Suprapubic skin (tissue), 4 donors: ENCODE measurements at regions not wholly inside any gene's neighbourhood (a gene's known extent, or its start where the extent isn't known, plus 50 kb on each side); places are given as distances from the start of the nearest gene placed in this dataset.
"Not testable (repeated sequence)": the region's sequence is repeated elsewhere in the genome, so short reads cannot be mapped to it uniquely, and the experiment has no call there.

Experiments used
- DNase-seq, 2 donors: peaks; one replicate each; pipeline ENCODE4 v3.0.0-alpha.2; 2019; ENCODE audit warnings: low spot score in 2 of 2
- H3K27ac ChIP-seq: fragments of 200-600 bp; sonication (generic); one replicate; pipeline ENCODE4 v1.5.1; 2019
- H3K27me3 ChIP-seq: fragments of 200-600 bp; sonication (generic); one replicate; pipeline ENCODE4 v1.5.1; 2019
- H3K36me3 ChIP-seq: fragments of 200-600 bp; sonication (generic); one replicate; pipeline ENCODE4 v1.5.1; 2019
- H3K4me1 ChIP-seq: fragments of 200-600 bp; sonication (generic); one replicate; pipeline ENCODE4 v1.5.1; 2019
- H3K4me3 ChIP-seq: fragments of 200-600 bp; sonication (generic); one replicate; pipeline ENCODE4 v1.5.1; 2019; ENCODE audit warnings: mild to moderate bottlenecking
- H3K9me3 ChIP-seq: fragments of 200-600 bp; sonication (generic); one replicate; pipeline ENCODE4 v1.5.1; 2019
- CTCF ChIP-seq, 2 donors: fragments of 200-600 bp in 1 of 2; fragments of 450-650 bp in 1 of 2; sonication (generic) in 1 of 2; IDR thresholded peaks; one replicate each; pipeline ENCODE4 v1.5.1; 2016 to 2019; ENCODE audit warnings: antibody characterized with exemption in 2 of 2, mild to moderate bottlenecking in 1 of 2, moderate library complexity in 1 of 2
- EP300 ChIP-seq: sonication (generic); formaldehyde crosslinking; IDR thresholded peaks from one replicate; pipeline ENCODE4 v1.6.1; 2017; ENCODE audit warnings: antibody characterized with exemption
- POLR2A ChIP-seq, 2 donors: fragments of 450-650 bp; IDR thresholded peaks; one replicate each; pipeline ENCODE4 v1.6.1; 2017; ENCODE audit warnings: antibody characterized with exemption in 2 of 2, mild to moderate bottlenecking in 2 of 2, moderate library complexity in 2 of 2
- POLR2AphosphoS5 ChIP-seq, 3 donors: sonication (generic); formaldehyde crosslinking; IDR thresholded peaks; one replicate each; pipeline ENCODE4 v1.6.1; 2017; ENCODE audit warnings: antibody characterized with exemption in 3 of 3
- WGBS: methylation state at CpG from one replicate; pipeline ENCODE4 v1.1.5; 2018; 5-methylcytosine and 5-hydroxymethylcytosine counted together

GRCh38 chr9:97248252-97248651 is 59.2 kb upstream of the CCDC180 start:
- WGBS: 58% methylated on average over 2 of the region's 2 CpGs
- H3K9me3 ChIP-seq, H3K27me3 ChIP-seq, H3K4me3 ChIP-seq, DNase-seq, H3K4me1 ChIP-seq, H3K36me3 ChIP-seq, H3K27ac ChIP-seq: not testable (repeated sequence)

GRCh38 chr9:97243606-97244005 is 63.9 kb upstream of the CCDC180 start:
- Histone ChIP-seq H3K4me1 (peaks cover 8% of the 10 kb centered on the region), H3K27me3 (no peaks in the 10 kb centered on the region), H3K9me3 (no peaks in the 10 kb centered on the region), H3K36me3 (no peaks in the 10 kb centered on the region), H3K4me3 (no peak overlapping the region), H3K27ac (no peak overlapping the region)
- no peak for DNase-seq
- WGBS: 80% methylated on average over 4 of the region's 4 CpGs
- TF ChIP-seq CTCF (IDR thresholded peaks at IDR 0.05) (no peak), POLR2A (IDR thresholded peaks at IDR 0.05) (no peak), EP300 (no peak), POLR2AphosphoS5 (IDR thresholded peaks at IDR 0.05) (no peak)

GRCh38 chr9:97241430-97241829 is 66.0 kb upstream of the CCDC180 start:
- H3K36me3 ChIP-seq: not testable (repeated sequence)

GRCh38 chr9:97237951-97238889 is 69.2 kb upstream of the CCDC180 start:
- H3K4me3 ChIP-seq: peak overlapping the region; percentile 71
- no peaks in the 10 kb centered on the region for H3K9me3 ChIP-seq
- peak overlapping the region; percentile 71 for H3K27ac ChIP-seq
- peaks cover 16% of the 10 kb centered on the region for H3K4me1 ChIP-seq
- H3K27me3 ChIP-seq: no peaks in the 10 kb centered on the region
- peak; percentile 80 to 87 for DNase-seq
- 1% methylated on average over 50 of the region's 58 CpGs for WGBS
- H3K36me3 ChIP-seq: no peaks in the 10 kb centered on the region
- TF ChIP-seq POLR2AphosphoS5 (IDR thresholded peaks at IDR 0.05) (peak in 1 of 3 donors; percentile 47), POLR2A (IDR thresholded peaks at IDR 0.05) (no peak)

More at GRCh38 chr9:97241430-97241829, 66.0 kb upstream of the CCDC180 start:
- not testable (repeated sequence) for DNase-seq, H3K9me3 ChIP-seq, H3K27ac ChIP-seq, H3K4me3 ChIP-seq, H3K27me3 ChIP-seq
- H3K4me1 ChIP-seq: peaks cover 16% of the 10 kb centered on the region
- WGBS: 98% methylated on average over 5 of the region's 5 CpGs

- Histone ChIP-seq H3K36me3 (no peaks in the 10 kb centered on the region), H3K4me3 (peak overlapping the region; percentile 71), H3K27me3 (no peaks in the 10 kb centered on the region), H3K9me3 (no peaks in the 10 kb centered on the region), H3K4me1 (peaks cover 16% of the 10 kb centered on the region), H3K27ac (no peak overlapping the region)
- TF ChIP-seq POLR2A (IDR thresholded peaks at IDR 0.05) (no peak), EP300 (no peak), CTCF (IDR thresholded peaks at IDR 0.05) (no peak), POLR2AphosphoS5 (IDR thresholded peaks at IDR 0.05) (no peak)
- 79% methylated on average over 23 of the region's 23 CpGs for WGBS
- DNase-seq: no peak
These were observed 70.1 kb upstream of the CCDC180 start for GRCh38 chr9:97237311-97237786.

GRCh38 chr9:97233009-97233400 is 74.5 kb upstream of the CCDC180 start:
- H3K36me3 ChIP-seq, H3K4me1 ChIP-seq, DNase-seq, H3K27me3 ChIP-seq, H3K27ac ChIP-seq, H3K9me3 ChIP-seq, H3K4me3 ChIP-seq: not testable (repeated sequence)
- 100% methylated on average over 2 of the region's 2 CpGs for WGBS

- not testable (repeated sequence) for H3K9me3 ChIP-seq, H3K27ac ChIP-seq, H3K27me3 ChIP-seq, DNase-seq, H3K4me1 ChIP-seq, H3K36me3 ChIP-seq, H3K4me3 ChIP-seq
- 63% methylated on average over 13 of the region's 13 CpGs for WGBS
These were observed 75.1 kb upstream of the CCDC180 start for GRCh38 chr9:97232060-97233008.

GRCh38 chr9:97222393-97222792 is 85.1 kb upstream of the CCDC180 start:
- not testable (repeated sequence) for DNase-seq, H3K36me3 ChIP-seq, H3K9me3 ChIP-seq, H3K27ac ChIP-seq, H3K4me3 ChIP-seq
- H3K4me1 ChIP-seq: peaks cover 14% of the 10 kb centered on the region
- peaks cover 51% of the 10 kb centered on the region for H3K27me3 ChIP-seq
- 15% methylated on average over 12 of the region's 21 CpGs for WGBS

- 3% methylated on average over 6 of the region's 78 CpGs for WGBS
- DNase-seq: peak; percentile 77 to 85
- Histone ChIP-seq H3K27me3 (peaks cover 49% of the 10 kb centered on the region), H3K4me3 (peak overlapping the region; percentile 39), H3K4me1 (peaks cover 14% of the 10 kb centered on the region)
- H3K36me3 ChIP-seq, H3K27ac ChIP-seq, H3K9me3 ChIP-seq: not testable (repeated sequence)
These were observed 85.7 kb upstream of the CCDC180 start for GRCh38 chr9:97221478-97222355.
